HG03139 (cell line): ENCODE measurements at regions not wholly inside any gene's neighbourhood (a gene's known extent, or its start where the extent isn't known, plus 50 kb on each side); places are given as distances from the start of the nearest gene placed in this dataset.
"Not testable (repeated sequence)": the region's sequence is repeated elsewhere in the genome, so short reads cannot be mapped to it uniquely, and the experiment has no call there.

Source experiments
- ATAC-seq: cut with Tn5 transposase; IDR thresholded peaks from one replicate; pipeline ENCODE4 v1.9.1; 2021; ENCODE audit not compliant: unreplicated experiment

GRCh38 chrX:121169099-121170035 is 122.0 kb downstream of the GLUD2 start:
- ATAC-seq = no peak

- no peak for ATAC-seq
Observed at GRCh38 chrX:121172703-121173102, 125.3 kb downstream of the GLUD2 start.

GRCh38 chrX:121179972-121180371 is 132.6 kb downstream of the GLUD2 start:
- ATAC-seq = no peak

- no peak for ATAC-seq
Observed at GRCh38 chrX:121191779-121192178, 144.4 kb downstream of the GLUD2 start.

- no peak for ATAC-seq
Observed at GRCh38 chrX:121195719-121196118, 148.3 kb downstream of the GLUD2 start.

GRCh38 chrX:121196872-121197444 is 149.5 kb downstream of the GLUD2 start:
- ATAC-seq = not testable (repeated sequence)

GRCh38 chrX:121208563-121208962 is 161.2 kb downstream of the GLUD2 start:
- no peak for ATAC-seq

- no peak for ATAC-seq
Observed at GRCh38 chrX:121216641-121217374, 169.4 kb downstream of the GLUD2 start.

GRCh38 chrX:121221322-121221977 is 174.0 kb downstream of the GLUD2 start:
- ATAC-seq = no peak

- no peak for ATAC-seq
Observed at GRCh38 chrX:121227888-121228287, 180.5 kb downstream of the GLUD2 start.

- ATAC-seq = no peak
Observed at GRCh38 chrX:121231566-121232358, 184.4 kb downstream of the GLUD2 start.

- ATAC-seq = no peak
Observed at GRCh38 chrX:121236040-121236439, 188.6 kb downstream of the GLUD2 start.

- no peak for ATAC-seq
Observed at GRCh38 chrX:121238093-121238492, 190.7 kb downstream of the GLUD2 start.

GRCh38 chrX:121244511-121244910 is 197.1 kb downstream of the GLUD2 start:
- ATAC-seq = no peak

- no peak for ATAC-seq
Observed at GRCh38 chrX:121245763-121246162, 198.4 kb downstream of the GLUD2 start.

- no peak for ATAC-seq
Observed at GRCh38 chrX:121254336-121254735, 206.9 kb downstream of the GLUD2 start.

GRCh38 chrX:121256647-121257046 is 209.2 kb downstream of the GLUD2 start:
- ATAC-seq = no peak

GRCh38 chrX:121258545-121258944 is 211.1 kb downstream of the GLUD2 start:
- ATAC-seq = no peak

- no peak for ATAC-seq
Observed at GRCh38 chrX:121259170-121259569, 211.8 kb downstream of the GLUD2 start.

GRCh38 chrX:121260596-121261240 is 213.3 kb downstream of the GLUD2 start:
- no peak for ATAC-seq
